ENCODE measurements at regions not wholly inside any gene's neighbourhood (a gene's known extent, or its start where the extent isn't known, plus 50 kb on each side); places are given as distances from the start of the nearest gene placed in this dataset.

- TF ChIP-seq CTCF (optimal IDR thresholded peaks at IDR 0.05 in 1 of 3, IDR thresholded peaks at IDR 0.05 in 1 of 3, conservative IDR thresholded peaks at IDR 0.05 in 1 of 3; ENCODE audit: extremely low read depth in 1 of 3, insufficient read depth in 2 of 3, low read length in 3 of 3): no peak
- TF ChIP-seq EZH2 (IDR thresholded peaks at IDR 0.05; ENCODE audit: low read length): no peak
Measured at GRCh38 chr13:79673993-79674377, 193.0 kb downstream of the NDFIP2 start.

All from keratinocyte (primary cell).